ENCODE measurements at regions not wholly inside any gene's neighbourhood (a gene's known extent, or its start where the extent isn't known, plus 50 kb on each side); places are given as distances from the start of the nearest gene placed in this dataset.
A peak's percentile ranks its signal among the peaks of the same experiment; 100 is the strongest.

- TF ChIP-seq CTCF (IDR thresholded peaks at IDR 0.05) (no peak), POLR2A (IDR thresholded peaks at IDR 0.05) (no peak)
- WGBS, 2 donors, result 63 to 96% methylated on average over 12 of the region's 12 CpGs
- peak in 1 of 2 donors; percentile 93 for DNase-seq (ENCODE audit: low spot score in 2 of 2)
- H3K4me3 ChIP-seq (ENCODE audit: low read depth, poor library complexity, severe bottlenecking), result no peak overlapping the region
- intact Hi-C loops (cut with DNase I; ENCODE audit: low total_unique reads), result no loop called here
Measured at GRCh38 chrX:131741103-131741581, 197.3 kb downstream of the OR13H1 start.

- H3K4me3 ChIP-seq (ENCODE audit: low read depth, poor library complexity, severe bottlenecking), result no peak overlapping the region
- TF ChIP-seq POLR2A (IDR thresholded peaks at IDR 0.05), result no peak
- TF ChIP-seq CTCF (IDR thresholded peaks at IDR 0.05), result no peak
- DNase-seq (ENCODE audit: low spot score in 2 of 2), result no peak
- 43 to 89% methylated on average over 5 of the region's 5 CpGs for WGBS, 2 donors
- intact Hi-C loops (cut with DNase I; ENCODE audit: low total_unique reads), result no loop called here
Measured at GRCh38 chrX:131745942-131746489, 202.1 kb downstream of the OR13H1 start.

GRCh38 chrX:131746491-131746968, 202.7 kb downstream of the OR13H1 start:
- no peak for TF ChIP-seq POLR2A (IDR thresholded peaks at IDR 0.05)
- no peak for TF ChIP-seq CTCF (IDR thresholded peaks at IDR 0.05)
- intact Hi-C loops (cut with DNase I; ENCODE audit: low total_unique reads), result no loop called here
- WGBS, 2 donors, result 58 to 91% methylated on average over 14 of the region's 14 CpGs
- H3K4me3 ChIP-seq (ENCODE audit: low read depth, poor library complexity, severe bottlenecking), result no peak overlapping the region
- DNase-seq (ENCODE audit: low spot score in 2 of 2), result peak in 1 of 2 donors; percentile 95

- TF ChIP-seq POLR2A (IDR thresholded peaks at IDR 0.05) (no peak), CTCF (IDR thresholded peaks at IDR 0.05) (no peak)
- no peak overlapping the region for H3K4me3 ChIP-seq (ENCODE audit: low read depth, poor library complexity, severe bottlenecking)
- WGBS, 2 donors, result 57 to 88% methylated on average over 9 of the region's 9 CpGs
- DNase-seq (ENCODE audit: low spot score in 2 of 2), result peak in 1 of 2 donors; percentile 88
- intact Hi-C loops (cut with DNase I; ENCODE audit: low total_unique reads), result no loop called here
Measured at GRCh38 chrX:131747173-131747572, 203.3 kb downstream of the OR13H1 start.

- DNase-seq (ENCODE audit: low spot score in 2 of 2), result peak in 1 of 2 donors; percentile 92
- intact Hi-C loops (cut with DNase I; ENCODE audit: low total_unique reads), result no loop called here
- H3K4me3 ChIP-seq (ENCODE audit: low read depth, poor library complexity, severe bottlenecking), result no peak overlapping the region
- TF ChIP-seq POLR2A (IDR thresholded peaks at IDR 0.05) (no peak), CTCF (IDR thresholded peaks at IDR 0.05) (no peak)
- 59 to 91% methylated on average over 19 to 24 of the region's 24 CpGs for WGBS, 2 donors
Measured at GRCh38 chrX:131752493-131753198, 208.8 kb downstream of the OR13H1 start.
